HepG2 (cell line): ENCODE measurements at regions not wholly inside any gene's neighbourhood (a gene's known extent, or its start where the extent isn't known, plus 50 kb on each side); places are given as distances from the start of the nearest gene placed in this dataset.

Experiments used
- ATAC-seq: fragments of 200-7000 bp; cut with Tn5 transposase; 3 replicates; pipeline ENCODE4 v1.9.1; 2020; ENCODE audit warnings: mild to moderate bottlenecking, moderate library complexity
- BruUV-seq: library from RNA; stranded (reverse); fragments of 400-500 nt; replicated peaks from 2 replicates; lab custom pipeline; 2021; lab: Mats Ljungman, UMichigan
- CTCF ChIA-PET: fragments of 300-600 bp; formaldehyde crosslinking; extraction: SDS; loops from one replicate; lab custom pipeline; 2021; ENCODE audit warnings: low total read pairs, inconsistent platforms, low intra/inter-chr PET ratio; lab: Yijun Ruan, JAX
- POLR2A ChIA-PET: fragments of 350-600 bp; sonication (Branson Sonifier 250); formaldehyde crosslinking; loops from one replicate; lab custom pipeline; 2020; ENCODE audit warnings: antibody characterized with exemption, inconsistent platforms; lab: Yijun Ruan, JAX
- DNase-seq: peaks from one replicate; pipeline ENCODE4 v3.0.0-alpha.2; 2015; ENCODE audit warnings: low spot score
- FAIRE-seq: peaks from 3 replicates; lab custom pipeline; 2011; peaks lifted over from hg19 to GRCh38; lab: Jason Lieb, UNC
- H2AFZ ChIP-seq: one replicate; pipeline ENCODE4 v1.6.1; 2011; ENCODE audit warnings: low read length, inconsistent platforms
- H3K27ac ChIP-seq: fragments of 300-600 bp; 3 replicates; pipeline ENCODE4 v1.8.0; 2011; ENCODE audit warnings: mixed run types, mild to moderate bottlenecking, mixed read lengths, low read length, inconsistent platforms; ENCODE audit not compliant: insufficient read depth; ENCODE audit errors: extremely low read length
- H3K27me3 ChIP-seq, 2 experiments: fragments of 200-600 bp in 1 of 2; 2 replicates in 1 of 2; 3 replicates in 1 of 2; pipeline versions ENCODE4 v1.6.0 to v1.8.0; 2011; ENCODE audit warnings: low read length in 2 of 2, mild to moderate bottlenecking in 2 of 2, moderate library complexity in 2 of 2, inconsistent platforms in 1 of 2; ENCODE audit not compliant: insufficient read depth in 2 of 2, control insufficient read depth in 1 of 2
- H3K36me3 ChIP-seq, 2 experiments: fragments of 200-600 bp in 1 of 2; replicated peaks in 1 of 2; 2 replicates in 1 of 2; 3 replicates in 1 of 2; pipeline versions ENCODE4 v1.5.1 to v1.8.0; 2011; ENCODE audit warnings: low read length in 2 of 2, inconsistent platforms in 1 of 2; ENCODE audit not compliant: insufficient read depth in 2 of 2, control insufficient read depth in 1 of 2
- H3K4me1 ChIP-seq: 2 replicates; pipeline ENCODE4 v1.5.1; 2012; ENCODE audit warnings: low read length, inconsistent platforms; ENCODE audit not compliant: insufficient read depth
- H3K4me2 ChIP-seq: 2 replicates; pipeline ENCODE4 v1.6.0; 2011; ENCODE audit warnings: low read depth, low read length, inconsistent platforms
- H3K4me3 ChIP-seq, 3 experiments: fragments of 200-600 bp in 1 of 3; sonication (generic), shearing (Covaris generic) in 1 of 3; replicated peaks in 1 of 3; 2 replicates each; pipeline ENCODE4 v1.5.1; 2011 to 2016; ENCODE audit warnings: low read length in 3 of 3, inconsistent platforms in 2 of 3, low read depth in 2 of 3, mild to moderate bottlenecking in 2 of 3, control low read depth in 1 of 3, mixed read lengths in 1 of 3; ENCODE audit not compliant: insufficient read depth in 1 of 3
- H3K79me2 ChIP-seq: one replicate; pipeline ENCODE4 v1.6.1; 2011; ENCODE audit warnings: low read length, inconsistent platforms; ENCODE audit not compliant: insufficient read depth
- H3K9ac ChIP-seq: 2 replicates; pipeline ENCODE4 v1.6.0; 2011; ENCODE audit warnings: mild to moderate bottlenecking, low read depth, low read length, inconsistent platforms; ENCODE audit not compliant: insufficient read depth
- H3K9me3 ChIP-seq: 2 replicates; pipeline ENCODE4 v1.5.1; 2012; ENCODE audit warnings: mild to moderate bottlenecking, low read length
- H4K20me1 ChIP-seq: 2 replicates; pipeline ENCODE4 v1.6.0; 2011; ENCODE audit warnings: inconsistent platforms, mild to moderate bottlenecking, low read length, moderate library complexity; ENCODE audit not compliant: insufficient read depth
- HDAC1 ChIP-seq: sonication (generic); formaldehyde crosslinking; IDR thresholded peaks from 2 replicates; pipeline ENCODE4 v1.5.1; 2020; ENCODE audit warnings: mild to moderate bottlenecking, missing genetic modification reagents
- MED8 ChIP-seq: sonication (generic); formaldehyde crosslinking; IDR thresholded peaks from 2 replicates; pipeline ENCODE4 v1.8.1; 2023; ENCODE audit warnings: mild to moderate bottlenecking, missing genetic modification reagents; ENCODE audit not compliant: insufficient replicate concordance
- NR2F1 ChIP-seq, 2 experiments: fragments of 450-650 bp in 1 of 2; formaldehyde crosslinking in 1 of 2; IDR thresholded peaks; 2 replicates each; pipeline versions ENCODE4 v1.5.0 to v1.6.1; 2016 to 2020; ENCODE audit warnings: mild to moderate bottlenecking in 1 of 2, missing compliant biosample characterization in 1 of 2, missing genetic modification reagents in 1 of 2, moderate library complexity in 1 of 2
- RAD51 ChIP-seq: fragments of 450-650 bp; IDR thresholded peaks from 2 replicates; pipeline ENCODE4 v1.6.1; 2016; ENCODE audit warnings: borderline replicate concordance
- RCOR2 ChIP-seq: IDR thresholded peaks from 2 replicates; pipeline ENCODE4 v1.6.1; 2016; ENCODE audit warnings: missing biosample characterization, missing genetic modification reagents
- SP140L ChIP-seq: sonication (generic); formaldehyde crosslinking; IDR thresholded peaks from 2 replicates; pipeline ENCODE4 v1.4.0; 2020; ENCODE audit warnings: missing genetic modification reagents, borderline replicate concordance
- ZMYM4 ChIP-seq: sonication (generic); formaldehyde crosslinking; IDR thresholded peaks from 2 replicates; pipeline ENCODE4 v1.8.1; 2023; ENCODE audit warnings: mild to moderate bottlenecking, missing genetic modification reagents
- ZNF713 ChIP-seq: sonication (generic); formaldehyde crosslinking; IDR thresholded peaks from 2 replicates; pipeline ENCODE4 v1.4.0; 2020; ENCODE audit warnings: mild to moderate bottlenecking, missing genetic modification reagents
- ZSCAN30 ChIP-seq: sonication (generic); formaldehyde crosslinking; IDR thresholded peaks from 2 replicates; pipeline ENCODE4 v1.5.0; 2020; ENCODE audit warnings: mild to moderate bottlenecking, missing genetic modification reagents
- WGBS: methylation state at CpG from one replicate; pipeline ENCODE4 v1.1.6; 2017; ENCODE audit warnings: low lambda C conversion rate; 5-methylcytosine and 5-hydroxymethylcytosine counted together
- in situ Hi-C: cut with HindIII; loops from 2 replicates; pipeline ENCODE4 v1.10.0; 2017; ENCODE audit warnings: low pct_unique_long_range_greater_than_20kb; ENCODE audit not compliant: extremely low pct_ligation_motif_present
- intact Hi-C: fragments of 100-400 bp; cut with micrococcal nuclease; formaldehyde crosslinking; loops from one replicate; pipeline ENCODE4 v1.10.0; 2022; ENCODE audit not compliant: unreplicated experiment
- TF ChIP-seq, protein P1 (sequence below): sonication (generic); formaldehyde crosslinking; IDR thresholded peaks from 2 replicates; pipeline ENCODE4 v1.4.0; 2020; ENCODE audit warnings: low read depth, mild to moderate bottlenecking, missing genetic modification reagents

GRCh38 chr10:3951993-3952392, 167.0 kb upstream of the KLF6 start:
- Histone ChIP-seq H2AFZ (no peak overlapping the region), H3K4me1 (no peaks in the 10 kb centered on the region), H3K4me3 (no peak overlapping the region), H3K27me3 (peaks cover 0 to 9% of the 10 kb centered on the region in 2 experiments; a peak in 1 of 5 replicates), H4K20me1 (no peaks in the 10 kb centered on the region), H3K4me2 (no peak overlapping the region), H3K9ac (no peak overlapping the region), H3K27ac (no peak overlapping the region), H3K9me3 (no peaks in the 10 kb centered on the region), H3K36me3 (no peaks in the 10 kb centered on the region)
- WGBS, result 38% methylated on average over 12 of the region's 12 CpGs
- no peak for FAIRE-seq
- no peak for DNase-seq
- in situ Hi-C loops, result no loop called here
- CTCF ChIA-PET, result no interaction called here
- ATAC-seq, result no peak
- BruUV-seq, result no TSS peak
- intact Hi-C loops, result no loop called here
- TF ChIP-seq, protein P1, sequence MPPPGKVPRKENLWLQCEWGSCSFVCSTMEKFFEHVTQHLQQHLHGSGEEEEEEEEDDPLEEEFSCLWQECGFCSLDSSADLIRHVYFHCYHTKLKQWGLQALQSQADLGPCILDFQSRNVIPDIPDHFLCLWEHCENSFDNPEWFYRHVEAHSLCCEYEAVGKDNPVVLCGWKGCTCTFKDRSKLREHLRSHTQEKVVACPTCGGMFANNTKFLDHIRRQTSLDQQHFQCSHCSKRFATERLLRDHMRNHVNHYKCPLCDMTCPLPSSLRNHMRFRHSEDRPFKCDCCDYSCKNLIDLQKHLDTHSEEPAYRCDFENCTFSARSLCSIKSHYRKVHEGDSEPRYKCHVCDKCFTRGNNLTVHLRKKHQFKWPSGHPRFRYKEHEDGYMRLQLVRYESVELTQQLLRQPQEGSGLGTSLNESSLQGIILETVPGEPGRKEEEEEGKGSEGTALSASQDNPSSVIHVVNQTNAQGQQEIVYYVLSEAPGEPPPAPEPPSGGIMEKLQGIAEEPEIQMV (CRISPR knock-in tag), result no peak
- TF ChIP-seq RCOR2 (CRISPR knock-in tag) (no peak), ZMYM4 (no peak), SP140L (CRISPR knock-in tag) (no peak), NR2F1 (CRISPR knock-in tag; IDR thresholded peaks at IDR 0.05) (no peak), RAD51 (no peak), ZNF713 (CRISPR knock-in tag) (no peak), HDAC1 (CRISPR knock-in tag) (no peak), MED8 (no peak), ZSCAN30 (CRISPR knock-in tag) (no peak)
- TF ChIP-seq, all 625 proteins: peak for 0
- no peaks in the 10 kb centered on the region for H3K79me2 ChIP-seq
- POLR2A ChIA-PET, result no interaction called here
